ENCODE measurements at regions not wholly inside any gene's neighbourhood (a gene's known extent, or its start where the extent isn't known, plus 50 kb on each side); places are given as distances from the start of the nearest gene placed in this dataset.

- Mint-ChIP-seq H3K4me3 (no peak overlapping the region), H3K27ac (no peak overlapping the region), H3K27me3 (ENCODE audit: low read depth) (no peaks in the 10 kb centered on the region; the same call in 1 of the 2 replicates), H3K4me1 (peaks cover 14 to 16% of the 10 kb centered on the region in 2 experiments), H3K9me3 (no peaks in the 10 kb centered on the region; a peak in 1 of 5 replicates), H3K36me3 (ENCODE audit: insufficient read depth in 1 of 3, low read depth in 3 of 3) (no peaks in the 10 kb centered on the region; a peak in 2 of 7 replicates)
- Histone ChIP-seq H2BK15ac (ENCODE audit: low read depth, low read length) (no peak overlapping the region), H3K14ac (ENCODE audit: insufficient read depth, low read length) (no peak overlapping the region), H2BK5ac (ENCODE audit: insufficient read length, low read length) (no peak overlapping the region), H2BK12ac (ENCODE audit: insufficient read length, low read depth, low read length) (no peak overlapping the region), H4K91ac (ENCODE audit: insufficient read length, low read depth, low read length) (no peak overlapping the region), H2BK20ac (ENCODE audit: low read depth, low read length, poor library complexity, severe bottlenecking) (no peak overlapping the region), H3K79me2 (ENCODE audit: insufficient read depth, low read length) (no peaks in the 10 kb centered on the region), H3K79me1 (ENCODE audit: insufficient read depth, low read depth, low read length, poor library complexity, severe bottlenecking) (no peaks in the 10 kb centered on the region), H3K27ac (ENCODE audit: insufficient read length, low read depth, low read length) (no peak overlapping the region), H3K4ac (ENCODE audit: low read depth, low read length) (no peak overlapping the region), H2AK5ac (ENCODE audit: insufficient read length, low read length) (no peak overlapping the region), H3K23me2 (ENCODE audit: insufficient read length, low read depth, low read length, poor library complexity, severe bottlenecking) (no peaks in the 10 kb centered on the region), H3K9ac (ENCODE audit: extremely low read depth, insufficient read length, low read length) (no peak overlapping the region), H3K9me3 (ENCODE audit: control insufficient read depth, low read depth, low read length) (no peaks in the 10 kb centered on the region), H4K5ac (ENCODE audit: insufficient read length, low read depth, low read length) (no peak overlapping the region), H3K4me2 (ENCODE audit: insufficient read depth, insufficient read length, low read length) (no peak overlapping the region), H3T11ph (ENCODE audit: low read length) (no peak overlapping the region), H2AFZ (ENCODE audit: low read length) (no peak overlapping the region), H3K56ac (ENCODE audit: insufficient read length, low read depth, low read length) (no peak overlapping the region), H3K18ac (ENCODE audit: insufficient read length, low read depth, low read length) (no peak overlapping the region), H3K27me3 (ENCODE audit: insufficient read depth, low read length) (no peaks in the 10 kb centered on the region), H2BK120ac (ENCODE audit: low read depth, low read length, poor library complexity, severe bottlenecking) (no peak overlapping the region), H4K20me1 (ENCODE audit: control insufficient read depth, insufficient read depth, insufficient read length) (no peaks in the 10 kb centered on the region), H3K4me1 (ENCODE audit: insufficient read depth, low read length) (0 out of 2 replicates have a peak, but pooled peaks cover 2% of the 10 kb centered on the region), H3K23ac (ENCODE audit: insufficient read length, low read depth, low read length) (no peak overlapping the region), H4K8ac (replicated peaks; ENCODE audit: insufficient read length, low read depth, low read length) (no peak overlapping the region)
- WGBS (ENCODE audit: extremely low coverage, insufficient read length, low lambda C conversion rate) = no CpG with 5 or more reads among the region's 5 CpGs
- no peak for DNase-seq
- no peak for TF ChIP-seq CTCF (conservative IDR thresholded peaks at IDR 0.05)
Measured at GRCh38 chr5:9947944-9948343, 301.7 kb downstream of the ATPSCKMT start.
